MM.1S (cell line): ENCODE measurements at regions not wholly inside any gene's neighbourhood (a gene's known extent, or its start where the extent isn't known, plus 50 kb on each side); places are given as distances from the start of the nearest gene placed in this dataset.

Experiments used
- DNase-seq: peaks from one replicate; pipeline ENCODE4 v3.0.0-alpha.2; 2015
- H2AFZ ChIP-seq: fragments of 300-600 bp; sonication (generic); 2 replicates; pipeline ENCODE4 v1.6.0; 2016; ENCODE audit warnings: antibody characterized with exemption, low read length
- H3F3A ChIP-seq: fragments of 300-600 bp; sonication (generic); 2 replicates; pipeline ENCODE4 v1.6.1; 2016; ENCODE audit warnings: mild to moderate bottlenecking, antibody characterized with exemption, low read length, moderate library complexity, mixed read lengths; ENCODE audit not compliant: insufficient read depth
- H3K27ac ChIP-seq: fragments of 300-600 bp; sonication (generic); 2 replicates; pipeline ENCODE4 v1.5.1; 2016; ENCODE audit warnings: mild to moderate bottlenecking, low read length
- H3K27me3 ChIP-seq: fragments of 300-600 bp; sonication (generic); replicated peaks from 2 replicates; pipeline ENCODE4 v1.6.0; 2016; ENCODE audit warnings: low read length; ENCODE audit not compliant: insufficient read depth
- H3K36me3 ChIP-seq: fragments of 300-600 bp; sonication (generic); replicated peaks from 2 replicates; pipeline ENCODE4 v1.6.1; 2016; ENCODE audit warnings: mild to moderate bottlenecking, low read length, mixed read lengths; ENCODE audit not compliant: insufficient read depth
- H3K4me1 ChIP-seq: fragments of 300-600 bp; sonication (generic); 2 replicates; pipeline ENCODE4 v1.6.1; 2016; ENCODE audit warnings: low read length, mixed read lengths
- H3K4me2 ChIP-seq: fragments of 300-600 bp; sonication (generic); 2 replicates; pipeline ENCODE4 v1.6.0; 2016; ENCODE audit warnings: low read depth, low read length
- H3K4me3 ChIP-seq: fragments of 300-600 bp; sonication (generic); 2 replicates; pipeline ENCODE4 v1.5.1; 2016; ENCODE audit warnings: low read length, mixed read lengths
- H3K79me2 ChIP-seq: fragments of 300-600 bp; sonication (generic); 2 replicates; pipeline ENCODE4 v1.6.1; 2016; ENCODE audit warnings: mixed run types, low read length, mixed read lengths
- H3K9ac ChIP-seq: fragments of 300-600 bp; sonication (generic); 2 replicates; pipeline ENCODE4 v1.6.1; 2016; ENCODE audit warnings: low read length, mixed read lengths
- H3K9me2 ChIP-seq: fragments of 300-600 bp; sonication (generic); replicated peaks from 2 replicates; pipeline ENCODE4 v1.6.1; 2016; ENCODE audit warnings: mild to moderate bottlenecking, low read length, mixed read lengths; ENCODE audit not compliant: insufficient read depth
- H3K9me3 ChIP-seq: fragments of 300-600 bp; sonication (generic); replicated peaks from 2 replicates; pipeline ENCODE4 v1.6.1; 2016; ENCODE audit warnings: mild to moderate bottlenecking, low read length, mixed read lengths; ENCODE audit not compliant: insufficient read depth
- H4K20me1 ChIP-seq: fragments of 300-600 bp; sonication (generic); 2 replicates; pipeline ENCODE4 v1.6.1; 2016; ENCODE audit warnings: mild to moderate bottlenecking, low read length, moderate library complexity, mixed read lengths; ENCODE audit not compliant: insufficient read depth
- CTCF ChIP-seq: fragments of 300-600 bp; sonication (generic); IDR thresholded peaks from 2 replicates; pipeline ENCODE4 v1.5.1; 2016; ENCODE audit warnings: antibody characterized with exemption, low read length, mixed read lengths
- EZH2 ChIP-seq: fragments of 300-600 bp; sonication (generic); optimal IDR thresholded peaks from 2 replicates; pipeline ENCODE3; 2017; ENCODE audit warnings: low read depth, mild to moderate bottlenecking, antibody characterized with exemption, low read length, mixed read lengths
- EZH2phosphoT487 ChIP-seq: fragments of 300-600 bp; sonication (generic); IDR thresholded peaks from 2 replicates; pipeline ENCODE4 v1.6.1; 2018; ENCODE audit warnings: antibody characterized with exemption, low read length

GRCh38 chr3:135326851-135327250 lies 531.8 kb downstream of the EPHB1 start:
- Histone ChIP-seq H3K9me3 (no peaks in the 10 kb centered on the region), H3K9me2 (no peaks in the 10 kb centered on the region), H3K9ac (no peak overlapping the region), H3K27ac (no peak overlapping the region), H3K36me3 (no peaks in the 10 kb centered on the region), H3K4me1 (no peaks in the 10 kb centered on the region), H2AFZ (no peak overlapping the region), H3K4me2 (no peak overlapping the region), H3F3A (no peaks in the 10 kb centered on the region), H4K20me1 (no peaks in the 10 kb centered on the region), H3K27me3 (no peaks in the 10 kb centered on the region), H3K4me3 (no peak overlapping the region), H3K79me2 (no peaks in the 10 kb centered on the region)
- TF ChIP-seq EZH2phosphoT487 (no peak), CTCF (no peak), EZH2 (no peak)
- no peak for DNase-seq

- Histone ChIP-seq H4K20me1 (no peaks in the 10 kb centered on the region), H3K36me3 (no peaks in the 10 kb centered on the region), H3F3A (no peaks in the 10 kb centered on the region), H3K79me2 (no peaks in the 10 kb centered on the region), H3K9ac (no peak overlapping the region), H3K4me2 (no peak overlapping the region), H2AFZ (no peak overlapping the region), H3K9me2 (no peaks in the 10 kb centered on the region), H3K4me3 (no peak overlapping the region), H3K4me1 (no peaks in the 10 kb centered on the region), H3K27ac (no peak overlapping the region), H3K9me3 (no peaks in the 10 kb centered on the region), H3K27me3 (no peaks in the 10 kb centered on the region)
- TF ChIP-seq EZH2phosphoT487 (no peak), CTCF (no peak), EZH2 (no peak)
- no peak for DNase-seq
Measured at GRCh38 chr3:135328036-135328435, 533.0 kb downstream of the EPHB1 start.

- H3K79me2 ChIP-seq = no peaks in the 10 kb centered on the region
- H3K4me2 ChIP-seq = no peak overlapping the region
- no peaks in the 10 kb centered on the region for H4K20me1 ChIP-seq
- H3F3A ChIP-seq = no peaks in the 10 kb centered on the region
- H2AFZ ChIP-seq = no peak overlapping the region
- H3K9me3 ChIP-seq = no peaks in the 10 kb centered on the region
- no peak for DNase-seq
- no peak overlapping the region for H3K4me3 ChIP-seq
- no peak overlapping the region for H3K9ac ChIP-seq
- no peaks in the 10 kb centered on the region for H3K4me1 ChIP-seq
- TF ChIP-seq CTCF = no peak
- TF ChIP-seq EZH2 = no peak
- H3K36me3 ChIP-seq = no peaks in the 10 kb centered on the region
- no peaks in the 10 kb centered on the region for H3K9me2 ChIP-seq
- no peaks in the 10 kb centered on the region for H3K27me3 ChIP-seq
- no peak overlapping the region for H3K27ac ChIP-seq
Measured at GRCh38 chr3:135329479-135329878, 534.4 kb downstream of the EPHB1 start.

- no peaks in the 10 kb centered on the region for H3K9me2 ChIP-seq
- no peak overlapping the region for H2AFZ ChIP-seq
- TF ChIP-seq EZH2 = no peak
- no peak for TF ChIP-seq EZH2phosphoT487
- no peaks in the 10 kb centered on the region for H3K36me3 ChIP-seq
- H3K9ac ChIP-seq = no peak overlapping the region
- no peaks in the 10 kb centered on the region for H4K20me1 ChIP-seq
- no peak overlapping the region for H3K27ac ChIP-seq
- no peaks in the 10 kb centered on the region for H3K79me2 ChIP-seq
- no peak overlapping the region for H3K4me3 ChIP-seq
- no peaks in the 10 kb centered on the region for H3K4me1 ChIP-seq
- H3K27me3 ChIP-seq = no peaks in the 10 kb centered on the region
- no peak for DNase-seq
- no peaks in the 10 kb centered on the region for H3F3A ChIP-seq
- H3K9me3 ChIP-seq = no peaks in the 10 kb centered on the region
- H3K4me2 ChIP-seq = no peak overlapping the region
Measured at GRCh38 chr3:135337192-135337591, 542.1 kb downstream of the EPHB1 start.
